ENCODE measurements at regions not wholly inside any gene's neighbourhood (a gene's known extent, or its start where the extent isn't known, plus 50 kb on each side); places are given as distances from the start of the nearest gene placed in this dataset.
"Not testable (repeated sequence)": the region's sequence is repeated elsewhere in the genome, so short reads cannot be mapped to it uniquely, and the experiment has no call there.

DNA sequence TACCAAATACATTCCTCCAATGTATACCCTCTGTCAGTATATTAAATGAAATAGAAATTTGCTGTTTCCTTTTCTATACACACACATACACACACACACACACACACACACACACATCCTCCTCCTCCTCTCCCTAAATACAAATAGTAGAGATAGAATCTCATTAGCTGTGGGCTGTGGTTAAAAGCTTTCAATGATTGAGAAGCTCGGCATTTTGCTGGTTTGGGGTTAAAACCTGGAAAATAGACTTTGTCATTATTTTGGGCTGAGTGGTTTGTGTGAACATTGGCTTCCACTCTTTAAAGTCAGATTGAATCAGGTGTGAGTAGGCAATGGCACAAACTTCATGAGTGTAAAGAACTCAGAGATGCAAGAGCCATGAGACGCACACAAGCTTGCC lies 596.0 kb downstream of the XPNPEP1 start:
- intact Hi-C loops (cut with DNase I; ENCODE audit: low total_unique reads) = no loop called here
- H3K4me3 ChIP-seq = no peak overlapping the region
- no peak for TF ChIP-seq POLR2A (IDR thresholded peaks at IDR 0.05)
- no peak for TF ChIP-seq CTCF (IDR thresholded peaks at IDR 0.05)
- H3K27ac ChIP-seq = no peak overlapping the region
- H3K27me3 ChIP-seq = no peaks in the 10 kb centered on the region
- 87 to 89% methylated on average over 2 of the region's 2 CpGs for WGBS, 2 donors
- no peaks in the 10 kb centered on the region for H3K36me3 ChIP-seq (ENCODE audit: low read depth, missing control alignments)
- no peaks in the 10 kb centered on the region for H3K4me1 ChIP-seq
- H3K9me3 ChIP-seq = no peaks in the 10 kb centered on the region
- DNase-seq = no peak

DNA sequence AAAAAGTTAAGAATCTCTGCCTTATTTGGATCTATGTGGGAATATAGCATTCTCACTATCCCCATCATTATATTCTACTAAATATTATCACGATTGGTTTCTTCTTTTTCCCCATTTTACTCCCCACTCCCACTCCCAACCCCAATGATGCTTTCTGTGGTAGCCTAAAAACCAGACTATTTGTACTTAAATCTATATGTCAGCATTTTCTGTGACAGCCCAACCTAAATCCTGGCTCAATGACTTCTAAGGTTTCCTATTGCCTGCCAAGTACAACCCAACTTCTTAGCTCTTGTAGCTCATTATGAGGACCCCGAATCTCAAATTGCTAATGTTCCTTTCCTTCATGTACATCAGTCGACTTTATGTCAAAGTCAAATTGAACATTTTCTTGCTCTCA lies 598.6 kb downstream of the XPNPEP1 start:
- no peaks in the 10 kb centered on the region for H3K36me3 ChIP-seq (ENCODE audit: low read depth, missing control alignments)
- 87 to 94% methylated on average over 3 of the region's 3 CpGs for WGBS, 2 donors
- H3K4me1 ChIP-seq = no peaks in the 10 kb centered on the region
- H3K27ac ChIP-seq = no peak overlapping the region
- DNase-seq = no peak
- intact Hi-C loops (cut with DNase I; ENCODE audit: low total_unique reads) = no loop called here
- no peaks in the 10 kb centered on the region for H3K27me3 ChIP-seq
- H3K4me3 ChIP-seq = no peak overlapping the region
- H3K9me3 ChIP-seq = no peaks in the 10 kb centered on the region
- TF ChIP-seq CTCF (IDR thresholded peaks at IDR 0.05) (no peak), POLR2A (IDR thresholded peaks at IDR 0.05) (no peak)

- intact Hi-C loops (cut with DNase I; ENCODE audit: low total_unique reads) = no loop called here
- TF ChIP-seq POLR2A (IDR thresholded peaks at IDR 0.05) = no peak
- no peak for TF ChIP-seq CTCF (IDR thresholded peaks at IDR 0.05)
- WGBS, 2 donors = 57 to 68% methylated on average over 3 of the region's 3 CpGs
Observed at GRCh38 chr10:109317746-109318366, 605.5 kb downstream of the XPNPEP1 start.

GRCh38 chr10:109314016-109314415 lies 609.3 kb downstream of the XPNPEP1 start:
- DNase-seq; H3K4me1 ChIP-seq; H3K27me3 ChIP-seq; H3K9me3 ChIP-seq; H3K4me3 ChIP-seq; H3K27ac ChIP-seq; intact Hi-C loops (cut with DNase I; ENCODE audit: low total_unique reads); H3K36me3 ChIP-seq (ENCODE audit: low read depth, missing control alignments): not testable (repeated sequence)
- 88% methylated on average over 3 of the region's 3 CpGs for WGBS, 2 donors

More at GRCh38 chr10:109317746-109318366, 605.5 kb downstream of the XPNPEP1 start:
- Histone ChIP-seq H3K4me3 (no peak overlapping the region), H3K27me3 (no peaks in the 10 kb centered on the region), H3K9me3 (no peaks in the 10 kb centered on the region), H3K27ac (no peak overlapping the region), H3K4me1 (no peaks in the 10 kb centered on the region), H3K36me3 (ENCODE audit: low read depth, missing control alignments) (no peaks in the 10 kb centered on the region)
- no peak for DNase-seq

GRCh38 chr10:109312555-109312954 lies 610.8 kb downstream of the XPNPEP1 start:
- H3K27me3 ChIP-seq; H3K36me3 ChIP-seq (ENCODE audit: low read depth, missing control alignments); intact Hi-C loops (cut with DNase I; ENCODE audit: low total_unique reads); H3K9me3 ChIP-seq; DNase-seq; H3K4me3 ChIP-seq; H3K27ac ChIP-seq; H3K4me1 ChIP-seq: not testable (repeated sequence)
- 92 to 96% methylated on average over 4 of the region's 4 CpGs for WGBS, 2 donors

DNA sequence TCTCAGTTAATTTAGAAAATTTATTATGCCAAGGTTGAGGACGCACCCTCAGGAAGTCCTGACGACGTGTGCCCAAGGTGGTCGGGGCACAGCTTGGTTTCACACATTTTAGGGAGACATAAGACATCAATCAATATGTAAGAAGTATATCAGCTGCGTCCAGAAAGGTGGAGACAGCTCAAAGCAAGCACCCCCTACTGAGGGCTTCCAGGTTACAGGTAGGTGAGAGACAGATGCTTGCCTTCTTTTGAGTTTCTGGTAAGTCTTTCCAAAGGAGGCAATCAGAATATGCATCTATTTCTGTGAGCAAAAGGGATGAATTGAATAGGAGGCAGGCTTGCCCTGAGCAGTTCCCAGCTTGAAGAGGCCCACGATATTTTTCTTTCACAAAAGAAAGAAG lies 614.3 kb downstream of the XPNPEP1 start:
- H3K4me1 ChIP-seq = no peaks in the 10 kb centered on the region
- no peaks in the 10 kb centered on the region for H3K27me3 ChIP-seq
- no peaks in the 10 kb centered on the region for H3K36me3 ChIP-seq (ENCODE audit: low read depth, missing control alignments)
- no peak overlapping the region for H3K4me3 ChIP-seq
- intact Hi-C loops (cut with DNase I; ENCODE audit: low total_unique reads) = no loop called here
- no peak for TF ChIP-seq CTCF (IDR thresholded peaks at IDR 0.05)
- no peak for TF ChIP-seq POLR2A (IDR thresholded peaks at IDR 0.05)
- no peak for DNase-seq
- no peaks in the 10 kb centered on the region for H3K9me3 ChIP-seq
- 74 to 80% methylated on average over 6 of the region's 6 CpGs for WGBS, 2 donors
- H3K27ac ChIP-seq = no peak overlapping the region

GRCh38 chr10:109307102-109307501 lies 616.2 kb downstream of the XPNPEP1 start:
- DNase-seq; H3K9me3 ChIP-seq; H3K36me3 ChIP-seq (ENCODE audit: low read depth, missing control alignments); intact Hi-C loops (cut with DNase I; ENCODE audit: low total_unique reads); H3K27me3 ChIP-seq; H3K4me1 ChIP-seq; H3K27ac ChIP-seq; H3K4me3 ChIP-seq: not testable (repeated sequence)
- WGBS, 2 donors = 60 to 67% methylated on average over 5 of the region's 5 CpGs

Measured in testis (tissue), 2 donors.